GM13976 (cell line): ENCODE measurements at regions not wholly inside any gene's neighbourhood (a gene's known extent, or its start where the extent isn't known, plus 50 kb on each side); places are given as distances from the start of the nearest gene placed in this dataset.
A peak's percentile ranks its signal among the peaks of the same experiment; 100 is the strongest.
"Not testable (repeated sequence)": the region's sequence is repeated elsewhere in the genome, so short reads cannot be mapped to it uniquely, and the experiment has no call there.

Experiments used
- DNase-seq: peaks from one replicate; pipeline ENCODE4 v3.0.0; 2012; ENCODE audit warnings: low spot score
- CTCF ChIP-seq: IDR thresholded peaks from 2 replicates; pipeline ENCODE4 v1.5.1; 2012; ENCODE audit warnings: borderline replicate concordance, mild to moderate bottlenecking; ENCODE audit not compliant: insufficient read depth; ENCODE audit errors: extremely low read depth, missing control alignments, control extremely low read depth
- in situ Hi-C: fragments of 300-500 bp; cut with MboI; formaldehyde crosslinking; loops from one replicate; pipeline ENCODE4 v1.12.0; 2022; ENCODE audit warnings: low sequenced_read_pairs, mixed read lengths, inconsistent platforms; ENCODE audit not compliant: unreplicated experiment

- in situ Hi-C loops, result no loop called here
- TF ChIP-seq CTCF, result peak; percentile 97
- DNase-seq, result peak; percentile 90
These were observed 62.2 kb upstream of the GTF3A start for GRCh38 chr13:27362064-27362751.

GRCh38 chr13:27363637-27364036 lies 60.8 kb upstream of the GTF3A start:
- in situ Hi-C loops, DNase-seq: not testable (repeated sequence)

GRCh38 chr13:27367570-27367969 lies 56.8 kb upstream of the GTF3A start:
- no peak for DNase-seq
- no peak for TF ChIP-seq CTCF
- in situ Hi-C loops, result no loop called here

GRCh38 chr13:27370305-27370872 lies 54.0 kb upstream of the GTF3A start:
- DNase-seq, result no peak
- no peak for TF ChIP-seq CTCF
- in situ Hi-C loops, result loop anchor here (10.0 kb wide), 2 partner anchors 454 to 604 kb away; no protein-coding TSS in a partner anchor

GRCh38 chr13:27371932-27372331 lies 52.5 kb upstream of the GTF3A start:
- in situ Hi-C loops, result loop anchor here (10.0 kb wide), 2 partner anchors 453 to 603 kb away; no protein-coding TSS in a partner anchor
- no peak for TF ChIP-seq CTCF
- DNase-seq, result no peak

GRCh38 chr13:27372896-27373295 lies 51.5 kb upstream of the GTF3A start:
- no peak for TF ChIP-seq CTCF
- DNase-seq, result no peak
- in situ Hi-C loops, result loop anchor here (10.0 kb wide), 2 partner anchors 452 to 602 kb away; no protein-coding TSS in a partner anchor

GRCh38 chr13:27374126-27374613 lies 50.2 kb upstream of the GTF3A start:
- in situ Hi-C loops, result loop anchor here (10.0 kb wide), 2 partner anchors 451 to 601 kb away; no protein-coding TSS in a partner anchor
- no peak for DNase-seq
- no peak for TF ChIP-seq CTCF
